Adrenal gland (tissue), 9 donors: ENCODE measurements at regions not wholly inside any gene's neighbourhood (a gene's known extent, or its start where the extent isn't known, plus 50 kb on each side); places are given as distances from the start of the nearest gene placed in this dataset.

Experiments
- DNase-seq, 7 donors: peaks; one replicate each; pipeline ENCODE4 v3.0.0-alpha.2; 2019 to 2020
- H3K27ac ChIP-seq, 5 donors: fragments of 200-600 bp; sonication (generic) in 4 of 5; 1 replicate in 3 of 5; 2 replicates in 2 of 5; pipeline versions ENCODE4 v1.5.1 to v1.8.0; 2016 to 2020; ENCODE audit warnings: mild to moderate bottlenecking in 1 of 5
- H3K27me3 ChIP-seq: fragments of 200-600 bp; 2 replicates; pipeline ENCODE4 v1.8.0; 2021
- H3K36me3 ChIP-seq, 2 donors: fragments of 200-600 bp; replicated peaks in 1 of 2; 1 replicate in 1 of 2; 2 replicates in 1 of 2; pipeline versions ENCODE4 v1.5.1 to v1.8.0; 2018 to 2022
- H3K4me1 ChIP-seq, 2 donors: fragments of 200-600 bp; replicated peaks in 1 of 2; 1 replicate in 1 of 2; 2 replicates in 1 of 2; pipeline versions ENCODE4 v1.5.1 to v1.8.0; 2018 to 2021
- H3K4me3 ChIP-seq, 4 donors: fragments of 200-600 bp; sonication (generic) in 3 of 4; one replicate each; pipeline ENCODE4 v1.5.1; 2016 to 2018
- H3K9me3 ChIP-seq, 3 donors: fragments of 200-600 bp; sonication (generic) in 1 of 3; replicated peaks in 1 of 3; 1 replicate in 2 of 3; 2 replicates in 1 of 3; pipeline versions ENCODE4 v1.5.1 to v1.8.0; 2016 to 2021
- CTCF ChIP-seq, 6 experiments: fragments of 450-650 bp in 4 of 6; fragments of 200-600 bp in 2 of 6; sonication (generic) in 1 of 6; IDR thresholded peaks; 1 replicate in 5 of 6; 2 replicates in 1 of 6; pipeline versions ENCODE4 v1.5.1 to v1.8.0; 2016 to 2021; ENCODE audit warnings: antibody characterized with exemption in 6 of 6, mild to moderate bottlenecking in 2 of 6, moderate library complexity in 1 of 6
- POLR2A ChIP-seq, 2 donors: fragments of 450-650 bp; IDR thresholded peaks; one replicate each; pipeline ENCODE4 v1.6.1; 2017; ENCODE audit warnings: antibody characterized with exemption in 2 of 2, mild to moderate bottlenecking in 2 of 2, moderate library complexity in 1 of 2
- WGBS, 4 donors: extraction: QIAGEN DNeasy Blood & Tissue Kit in 2 of 4; methylation state at CpG; one replicate each; pipeline versions ENCODE4 v1.1.5 to v1.1.7; 2013 to 2017; 5-methylcytosine and 5-hydroxymethylcytosine counted together
- intact Hi-C, 2 donors: fragments of 100-400 bp; cut with DNase I; formaldehyde crosslinking; loops; one replicate each; pipeline versions ENCODE4 v1.14.1 to v1.15.0; 2022 to 2023
- donor health status: healthy with polysubstance abuse.
- donor health status: Bipolar disorder and iron deficiency.
- donor health status: DM: yes; HTN: yes; CAD: no.
- donor health status: DM: no; HTN: no; CAD: no.
- donor health status: DM: no; HTN: no; CAD: no.

- intact Hi-C loops, result no loop called here
- Histone ChIP-seq H3K4me3 (no peak overlapping the region), H3K27ac (no peak overlapping the region), H3K27me3 (no peaks in the 10 kb centered on the region), H3K9me3 (peaks cover 0 to 9% (median 0%) of the 10 kb centered on the region in 3 donors), H3K4me1 (no peaks in the 10 kb centered on the region), H3K36me3 (no peaks in the 10 kb centered on the region)
- no peak for DNase-seq
- TF ChIP-seq CTCF (IDR thresholded peaks at IDR 0.05) (no peak), POLR2A (IDR thresholded peaks at IDR 0.05) (no peak)
- 91 to 94% (median 93%) methylated on average over 7 to 13 of the region's 13 CpGs; no CpG with 5 or more reads in 1 of the 4 donors for WGBS, 4 donors
These were observed 631.8 kb downstream of the CETN3 start for GRCh38 chr5:89777758-89778157.

DNA sequence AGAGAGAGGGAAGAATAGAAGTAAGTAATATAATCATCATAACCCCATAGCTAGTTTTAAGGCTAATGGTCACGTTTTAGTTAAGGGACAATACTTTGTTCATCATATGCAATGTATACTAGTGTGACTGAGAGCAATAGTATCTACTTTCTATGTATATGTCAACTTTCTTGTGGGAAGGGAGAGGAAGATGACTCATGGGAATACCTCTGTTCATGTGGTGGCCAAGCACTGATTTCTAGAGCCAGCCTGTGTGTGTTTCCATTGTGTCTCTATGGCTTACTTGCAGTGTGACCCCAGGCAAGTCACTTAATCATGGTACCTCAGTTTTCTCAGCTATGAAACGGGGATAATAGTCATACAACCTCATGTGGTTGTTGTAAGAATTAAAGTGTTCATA is 639.6 kb downstream of the CETN3 start:
- Histone ChIP-seq H3K36me3 (no peaks in the 10 kb centered on the region), H3K4me3 (no peak overlapping the region), H3K4me1 (no peaks in the 10 kb centered on the region), H3K27me3 (no peaks in the 10 kb centered on the region), H3K27ac (no peak overlapping the region), H3K9me3 (no peaks in the 10 kb centered on the region)
- 52 to 65% (median 61%) methylated on average over 2 of the region's 2 CpGs for WGBS, 4 donors
- no peak for DNase-seq
- intact Hi-C loops, result no loop called here
- TF ChIP-seq CTCF (IDR thresholded peaks at IDR 0.05), result no peak
- no peak for TF ChIP-seq POLR2A (IDR thresholded peaks at IDR 0.05)

GRCh38 chr5:89759802-89760201 is 649.8 kb downstream of the CETN3 start:
- 60 to 71% (median 67%) methylated on average over 1 of the region's 1 CpG for WGBS, 4 donors
- Histone ChIP-seq H3K4me1 (no peaks in the 10 kb centered on the region), H3K9me3 (no peaks in the 10 kb centered on the region), H3K27me3 (no peaks in the 10 kb centered on the region), H3K36me3 (no peaks in the 10 kb centered on the region), H3K27ac (no peak overlapping the region), H3K4me3 (no peak overlapping the region)
- DNase-seq, result no peak
- no peak for TF ChIP-seq POLR2A (IDR thresholded peaks at IDR 0.05)
- intact Hi-C loops, result no loop called here

DNA sequence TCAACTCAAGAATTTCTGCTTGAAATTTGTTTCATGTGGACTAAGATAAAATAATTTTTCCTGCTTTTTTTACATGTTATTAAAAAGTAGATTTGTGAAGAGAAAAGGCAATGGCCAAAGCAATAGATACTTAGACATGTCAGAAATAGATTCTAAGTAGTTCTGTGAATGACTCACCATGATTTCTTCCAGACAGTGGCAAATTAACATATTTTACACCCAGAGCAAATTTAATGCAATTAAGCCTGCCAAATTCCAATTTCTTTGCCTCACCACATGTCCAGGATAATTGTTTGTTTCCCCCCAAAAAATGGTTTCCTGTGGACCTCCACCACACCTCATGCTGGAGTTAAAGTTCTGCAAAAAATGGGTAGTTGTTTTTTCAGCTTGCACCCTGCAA is 651.4 kb downstream of the CETN3 start:
- Histone ChIP-seq H3K4me1 (no peaks in the 10 kb centered on the region), H3K27me3 (no peaks in the 10 kb centered on the region), H3K9me3 (no peaks in the 10 kb centered on the region), H3K27ac (no peak overlapping the region), H3K36me3 (no peaks in the 10 kb centered on the region), H3K4me3 (no peak overlapping the region)
- TF ChIP-seq POLR2A (IDR thresholded peaks at IDR 0.05) (no peak), CTCF (IDR thresholded peaks at IDR 0.05) (no peak)
- DNase-seq, result no peak
- intact Hi-C loops, result no loop called here

DNA sequence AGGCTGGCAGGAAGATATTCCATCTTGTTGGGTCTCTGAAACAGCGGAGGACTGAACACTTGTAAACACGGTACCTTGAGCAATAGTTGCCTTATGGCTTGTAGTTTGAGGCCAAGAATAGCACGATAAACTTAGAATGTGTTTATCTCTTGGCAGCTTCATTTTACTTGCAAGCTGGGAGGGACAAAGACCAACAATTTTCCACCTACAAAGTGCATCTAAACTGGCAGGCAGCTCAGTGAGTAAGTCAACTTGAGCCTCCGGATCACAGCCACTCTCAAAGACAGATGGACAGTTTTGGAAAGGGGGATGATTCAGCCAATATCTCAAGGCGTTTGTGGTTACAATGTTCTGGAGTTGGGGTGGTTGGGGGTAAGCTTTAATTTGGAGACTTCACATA is 652.6 kb downstream of the CETN3 start:
- no peak for TF ChIP-seq POLR2A (IDR thresholded peaks at IDR 0.05)
- no peak overlapping the region for H3K4me3 ChIP-seq
- intact Hi-C loops, result no loop called here

More for the DNA sequence above, 652.6 kb downstream of the CETN3 start:
- no peak for DNase-seq
- H3K27ac ChIP-seq, result no peak overlapping the region
- H3K4me1 ChIP-seq, result no peaks in the 10 kb centered on the region
- no peaks in the 10 kb centered on the region for H3K9me3 ChIP-seq
- 63 to 71% (median 66%) methylated on average over 5 of the region's 5 CpGs for WGBS, 4 donors
- no peaks in the 10 kb centered on the region for H3K27me3 ChIP-seq
- H3K36me3 ChIP-seq, result no peaks in the 10 kb centered on the region
